GM21526 (cell line): ENCODE measurements at regions not wholly inside any gene's neighbourhood (a gene's known extent, or its start where the extent isn't known, plus 50 kb on each side); places are given as distances from the start of the nearest gene placed in this dataset.

ENCODE experiments used
- ATAC-seq: cut with Tn5 transposase; IDR thresholded peaks from one replicate; pipeline ENCODE4 v1.9.1; 2021; ENCODE audit warnings: moderate library complexity; ENCODE audit not compliant: unreplicated experiment, low FRiP score

- no peak for ATAC-seq
Observed at GRCh38 chr12:25816637-25817036, 141.8 kb upstream of the RASSF8 start.

DNA sequence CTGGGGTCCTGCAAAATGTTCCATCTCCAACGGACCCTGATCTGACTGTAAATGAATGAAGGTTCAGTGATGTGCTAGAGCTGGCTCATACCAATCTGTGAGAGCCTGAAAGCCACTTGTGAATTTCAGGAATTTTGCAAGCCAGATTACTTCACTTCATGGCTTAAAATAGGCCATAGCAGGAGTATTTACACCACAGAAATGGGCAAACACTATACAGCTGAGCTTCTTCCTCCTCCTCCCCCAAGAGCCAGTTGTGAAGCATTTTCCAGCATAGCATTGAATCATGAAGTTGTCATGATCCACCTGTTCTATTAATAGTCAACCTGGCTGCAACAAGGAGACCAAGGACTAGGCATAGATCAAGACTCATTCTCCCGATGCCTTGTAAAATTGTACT lies 141.3 kb upstream of the RASSF8 start:
- ATAC-seq: no peak

DNA sequence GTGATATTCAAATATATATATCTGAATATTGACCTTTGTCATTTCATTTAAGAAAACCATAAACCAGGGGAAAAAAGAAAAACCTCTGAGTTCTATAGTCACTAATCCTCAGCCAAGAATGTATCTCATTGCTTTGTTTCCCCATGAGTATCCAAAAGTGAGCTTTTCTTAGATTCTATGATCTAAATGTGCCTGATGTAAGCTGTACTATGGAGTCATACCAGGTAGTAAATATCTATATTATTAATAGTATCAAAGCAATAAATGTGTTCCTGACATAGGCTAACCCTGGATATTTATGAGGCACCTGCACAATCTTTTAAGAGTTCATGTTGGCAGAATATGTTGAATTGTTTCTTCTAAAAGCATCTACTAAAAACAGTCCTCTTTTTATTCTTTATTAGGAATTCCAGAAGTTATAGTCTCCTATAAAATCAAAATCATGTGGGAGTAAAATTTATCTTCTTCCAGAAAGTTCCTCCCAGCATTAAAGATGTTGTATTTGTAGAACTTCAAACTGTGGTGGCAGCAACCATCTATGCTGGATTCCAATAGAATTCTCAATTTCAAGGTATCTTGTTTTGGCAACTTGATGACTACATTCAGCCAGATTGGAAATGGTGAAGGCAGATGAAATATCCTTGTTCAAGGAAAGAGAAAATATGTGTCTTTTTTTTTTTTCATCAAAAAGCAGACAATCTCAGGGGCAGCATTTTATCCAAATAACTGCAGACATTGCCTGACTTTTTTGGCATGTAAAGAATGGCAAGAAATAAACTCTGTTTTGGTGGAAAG lies 139.7 kb upstream of the RASSF8 start:
- no peak for ATAC-seq

DNA sequence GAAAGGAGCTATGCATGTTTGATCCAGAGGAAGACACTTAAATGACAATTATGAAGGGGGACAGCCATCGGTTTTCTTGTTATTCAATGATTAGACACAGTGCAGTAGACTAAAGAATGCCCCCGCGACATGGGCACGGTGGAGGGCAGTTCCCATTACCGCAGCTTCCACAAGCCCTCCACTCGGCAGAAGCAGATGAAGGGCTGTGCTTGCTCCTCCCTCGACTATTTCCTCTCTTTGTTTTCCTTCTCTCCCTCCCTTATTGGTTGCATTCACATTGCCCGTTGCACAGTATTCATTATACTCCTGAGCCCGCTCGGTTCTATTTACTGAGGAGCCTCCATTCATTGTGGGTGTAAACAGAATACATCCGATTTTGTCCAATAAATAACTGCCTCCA lies 138.8 kb upstream of the RASSF8 start:
- ATAC-seq: no peak

DNA sequence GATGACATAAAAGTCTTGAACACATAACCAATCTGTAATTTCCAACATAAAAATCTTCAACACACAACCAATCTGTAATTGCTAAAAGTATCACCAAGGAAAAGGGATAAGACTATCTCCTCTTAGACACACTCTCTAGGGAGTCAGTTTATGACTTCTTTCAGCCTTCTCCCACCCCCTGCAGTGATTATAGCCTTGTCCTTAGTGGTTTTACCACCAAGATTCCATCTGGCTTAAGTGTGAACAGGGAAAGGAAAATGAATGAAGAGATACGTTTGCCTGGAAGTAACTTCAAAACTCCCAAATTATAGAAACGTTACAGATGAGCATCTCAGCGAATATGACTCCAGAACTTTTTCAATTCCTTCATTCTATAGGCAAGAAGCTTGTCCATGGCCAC lies 136.2 kb upstream of the RASSF8 start:
- no peak for ATAC-seq

- no peak for ATAC-seq
Observed at GRCh38 chr12:25824734-25825133, 133.7 kb upstream of the RASSF8 start.

GRCh38 chr12:25825446-25825845 lies 133.0 kb upstream of the RASSF8 start:
- no peak for ATAC-seq

- ATAC-seq: no peak
Observed at GRCh38 chr12:25827141-25827540, 131.3 kb upstream of the RASSF8 start.

DNA sequence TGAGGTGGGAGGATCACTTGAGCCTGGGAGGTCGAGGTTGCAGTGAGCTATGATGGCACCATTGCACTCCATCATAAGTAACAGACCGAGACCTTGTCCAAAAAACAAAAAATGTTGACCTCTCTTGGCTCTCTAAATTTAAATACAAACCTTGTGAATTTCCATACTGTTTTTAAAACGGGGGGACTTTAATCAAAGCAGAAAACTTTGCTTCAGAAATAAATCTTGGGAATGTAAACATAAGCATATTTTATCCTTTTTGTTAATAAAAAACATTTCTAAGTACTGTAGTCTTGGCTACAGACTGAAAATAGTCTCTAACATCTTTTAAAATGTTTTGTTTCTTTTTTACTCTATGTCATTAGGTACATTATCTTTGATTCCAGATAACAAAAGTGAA lies 130.7 kb upstream of the RASSF8 start:
- no peak for ATAC-seq

DNA sequence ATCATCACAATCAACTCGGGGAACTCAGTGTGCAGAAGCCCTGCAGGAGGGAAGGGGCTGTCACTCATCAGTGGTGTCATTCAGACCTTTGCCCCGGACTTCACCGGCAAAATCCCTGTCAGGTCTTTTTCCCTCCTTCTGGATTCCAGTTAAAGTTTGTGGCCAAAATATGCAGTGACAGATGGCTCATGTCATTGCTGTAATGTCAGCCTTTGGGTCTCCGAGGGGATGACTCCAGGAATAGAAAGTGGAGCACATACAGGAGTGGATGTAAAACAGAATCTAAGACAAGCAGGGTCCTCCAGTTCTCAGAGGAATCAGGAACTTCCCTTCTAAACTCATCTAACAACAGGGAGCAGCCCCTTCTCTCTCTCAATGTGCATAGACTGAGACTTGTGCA lies 130.3 kb upstream of the RASSF8 start:
- ATAC-seq: no peak

GRCh38 chr12:25829192-25829591 lies 129.3 kb upstream of the RASSF8 start:
- ATAC-seq: no peak

- no peak for ATAC-seq
Observed at GRCh38 chr12:25830456-25830855, 128.0 kb upstream of the RASSF8 start.

GRCh38 chr12:25833657-25834056 lies 124.8 kb upstream of the RASSF8 start:
- no peak for ATAC-seq

- ATAC-seq: no peak
Observed at GRCh38 chr12:25835385-25835784, 123.1 kb upstream of the RASSF8 start.

DNA sequence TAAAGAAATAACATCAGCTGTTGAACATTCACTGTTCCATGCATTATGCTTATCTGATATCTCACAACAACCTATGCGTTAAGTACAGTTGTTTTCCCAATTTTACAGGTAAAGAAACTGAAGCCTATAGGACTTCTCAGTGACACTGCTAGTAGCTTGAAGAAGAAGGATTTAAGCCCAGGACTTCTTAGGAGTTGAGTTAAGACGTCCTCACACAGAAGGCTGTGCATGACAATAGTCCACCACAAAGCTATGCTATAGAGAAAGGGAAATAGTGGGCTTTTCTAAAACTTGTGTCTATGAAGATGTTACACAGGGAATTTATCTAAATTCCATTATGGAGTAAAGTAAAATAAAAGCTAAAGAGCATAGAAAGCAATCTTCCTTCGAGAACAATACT lies 120.5 kb upstream of the RASSF8 start:
- ATAC-seq: no peak

DNA sequence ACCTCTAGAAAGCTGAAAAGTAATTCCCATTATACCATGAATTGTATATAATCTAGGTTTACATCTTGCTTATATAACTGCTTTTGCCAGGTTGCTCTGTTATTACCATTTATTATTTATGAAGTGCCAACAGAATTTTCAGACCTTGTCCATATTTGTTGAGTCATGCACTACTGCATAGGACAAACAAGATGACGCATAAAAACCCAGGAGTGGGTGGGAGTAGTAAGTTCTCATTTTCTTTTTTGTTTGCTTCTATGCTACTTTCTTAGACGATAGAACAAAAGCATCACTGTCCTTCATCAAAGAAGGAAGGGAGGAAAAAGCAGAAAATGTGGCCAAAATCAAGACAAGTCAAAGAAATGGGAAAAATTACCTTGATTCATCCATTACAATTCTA lies 119.0 kb upstream of the RASSF8 start:
- no peak for ATAC-seq

DNA sequence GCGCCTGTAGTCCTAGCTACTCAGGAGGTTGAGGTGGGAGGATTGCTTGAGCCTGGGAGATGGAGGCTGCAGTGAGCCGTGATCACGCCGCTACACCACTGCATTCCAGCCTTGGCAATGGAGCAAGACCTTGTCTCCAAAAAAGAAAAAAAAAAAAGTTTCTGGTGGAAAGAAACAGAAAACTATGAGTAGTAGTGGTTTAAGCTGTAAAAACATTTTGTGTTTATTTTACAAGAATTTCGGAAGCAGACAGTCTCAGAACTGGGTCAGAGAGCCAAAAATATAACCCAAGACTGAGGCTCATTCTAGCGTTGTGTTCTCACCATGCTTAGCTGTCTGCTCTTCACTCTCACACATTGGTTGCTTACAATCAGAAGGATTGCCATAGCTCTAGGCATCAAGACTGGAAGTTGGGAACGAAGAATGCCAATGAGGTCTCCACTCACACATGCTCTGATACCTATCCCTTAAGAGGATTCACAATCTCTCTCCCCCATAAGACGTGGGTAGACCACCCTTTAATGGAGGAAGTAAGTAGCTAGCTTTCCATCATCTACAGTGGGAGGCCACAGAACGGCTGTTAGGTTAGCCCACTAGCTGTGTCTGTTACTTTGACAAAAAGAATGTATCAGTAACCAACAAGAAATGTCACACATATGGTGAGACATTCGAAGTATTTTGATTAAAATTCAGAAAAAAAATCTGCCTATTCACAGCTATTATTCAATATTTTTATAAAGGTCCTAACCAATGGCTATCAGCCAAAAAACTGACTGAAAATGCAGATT lies 117.6 kb upstream of the RASSF8 start:
- ATAC-seq: no peak

GRCh38 chr12:25842254-25842653 lies 116.2 kb upstream of the RASSF8 start:
- no peak for ATAC-seq

- no peak for ATAC-seq
Observed at GRCh38 chr12:25843976-25844375, 114.5 kb upstream of the RASSF8 start.

- ATAC-seq: no peak
Observed at GRCh38 chr12:25845415-25845814, 113.1 kb upstream of the RASSF8 start.

- ATAC-seq: no peak
Observed at GRCh38 chr12:25852792-25853191, 105.7 kb upstream of the RASSF8 start.
